ENCODE measurements at regions not wholly inside any gene's neighbourhood (a gene's known extent, or its start where the extent isn't known, plus 50 kb on each side); places are given as distances from the start of the nearest gene placed in this dataset.
A peak's percentile ranks its signal among the peaks of the same experiment; 100 is the strongest.

GRCh38 chr1:3992103-3992556, 92.1 kb upstream of the C1orf174 start:
- Histone ChIP-seq H3K9me3 (no peaks in the 10 kb centered on the region), H3K4me3 (no peak overlapping the region), H3K4me1 (no peaks in the 10 kb centered on the region), H3K27me3 (no peaks in the 10 kb centered on the region), H3K36me3 (no peaks in the 10 kb centered on the region), H3K27ac (no peak overlapping the region)
- no peak for DNase-seq
- ATAC-seq: no peak
- 89% methylated on average over 2 of the region's 2 CpGs for WGBS (ENCODE audit: insufficient coverage, low coverage, low lambda C conversion rate, missing lambda C conversion rate)
- intact Hi-C loops (cut with DNase I): no loop called here
- TF ChIP-seq CTCF (IDR thresholded peaks at IDR 0.05) (no peak), POLR2A (IDR thresholded peaks at IDR 0.05) (no peak)

- Histone ChIP-seq H3K4me1 (no peaks in the 10 kb centered on the region), H3K36me3 (no peaks in the 10 kb centered on the region), H3K4me3 (no peak overlapping the region), H3K9me3 (no peaks in the 10 kb centered on the region), H3K27me3 (no peaks in the 10 kb centered on the region), H3K27ac (no peak overlapping the region)
- no peak for TF ChIP-seq POLR2A (IDR thresholded peaks at IDR 0.05)
- TF ChIP-seq CTCF (IDR thresholded peaks at IDR 0.05): no peak
- 65% methylated on average over 2 of the region's 6 CpGs for WGBS (ENCODE audit: insufficient coverage, low coverage, low lambda C conversion rate, missing lambda C conversion rate)
- ATAC-seq: peak in 1 of 4 donors; percentile 9
- no peak for DNase-seq
- intact Hi-C loops (cut with DNase I): no loop called here
These were observed 92.7 kb upstream of the C1orf174 start for GRCh38 chr1:3992746-3993145.

GRCh38 chr1:3993619-3994375, 93.7 kb upstream of the C1orf174 start:
- WGBS (ENCODE audit: insufficient coverage, low coverage, low lambda C conversion rate, missing lambda C conversion rate): 61% methylated on average over 25 of the region's 25 CpGs
- H3K27me3 ChIP-seq: no peaks in the 10 kb centered on the region
- no peaks in the 10 kb centered on the region for H3K36me3 ChIP-seq
- H3K4me3 ChIP-seq: no peak overlapping the region
- ATAC-seq (no peak), DNase-seq (no peak)
- TF ChIP-seq CTCF (IDR thresholded peaks at IDR 0.05): no peak
- TF ChIP-seq POLR2A (IDR thresholded peaks at IDR 0.05): no peak
- no peaks in the 10 kb centered on the region for H3K9me3 ChIP-seq
- intact Hi-C loops (cut with DNase I): no loop called here
- H3K27ac ChIP-seq: no peak overlapping the region
- no peaks in the 10 kb centered on the region for H3K4me1 ChIP-seq

GRCh38 chr1:3995141-3995780, 95.2 kb upstream of the C1orf174 start:
- intact Hi-C loops (cut with DNase I): no loop called here
- DNase-seq (no peak), ATAC-seq (no peak)
- Histone ChIP-seq H3K36me3 (no peaks in the 10 kb centered on the region), H3K9me3 (no peaks in the 10 kb centered on the region), H3K4me1 (no peaks in the 10 kb centered on the region), H3K27me3 (no peaks in the 10 kb centered on the region), H3K27ac (no peak overlapping the region), H3K4me3 (no peak overlapping the region)
- no CpG with 5 or more reads among the region's 14 CpGs for WGBS (ENCODE audit: insufficient coverage, low coverage, low lambda C conversion rate, missing lambda C conversion rate)
- TF ChIP-seq POLR2A (IDR thresholded peaks at IDR 0.05) (no peak), CTCF (IDR thresholded peaks at IDR 0.05) (no peak)

Measured in right lobe of liver (tissue), 6 donors.